ENCODE measurements at regions not wholly inside any gene's neighbourhood (a gene's known extent, or its start where the extent isn't known, plus 50 kb on each side); places are given as distances from the start of the nearest gene placed in this dataset.
A peak's percentile ranks its signal among the peaks of the same experiment; 100 is the strongest.

DNA sequence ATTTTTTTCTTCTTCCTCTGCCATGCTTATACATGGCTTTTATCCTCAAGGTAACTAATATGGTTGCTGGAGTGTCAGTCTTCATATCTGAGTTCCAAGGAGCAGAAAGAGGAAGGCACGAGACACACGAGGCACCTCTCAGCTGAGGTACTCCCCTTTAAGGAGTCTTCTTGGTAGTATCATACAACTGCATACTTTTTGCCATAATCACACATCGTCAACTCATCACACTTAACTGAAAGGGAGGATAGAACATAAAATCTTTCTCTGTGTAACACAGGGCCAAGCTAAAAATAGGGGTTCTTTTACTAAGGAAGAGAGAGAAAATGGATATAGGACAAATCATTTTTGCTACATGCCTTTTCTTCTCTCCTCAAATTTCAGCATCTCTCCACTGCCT lies 104.2 kb downstream of the OXSM start:
- no peak for TF ChIP-seq POLR2A (IDR thresholded peaks at IDR 0.05)
- TF ChIP-seq, protein P1, sequence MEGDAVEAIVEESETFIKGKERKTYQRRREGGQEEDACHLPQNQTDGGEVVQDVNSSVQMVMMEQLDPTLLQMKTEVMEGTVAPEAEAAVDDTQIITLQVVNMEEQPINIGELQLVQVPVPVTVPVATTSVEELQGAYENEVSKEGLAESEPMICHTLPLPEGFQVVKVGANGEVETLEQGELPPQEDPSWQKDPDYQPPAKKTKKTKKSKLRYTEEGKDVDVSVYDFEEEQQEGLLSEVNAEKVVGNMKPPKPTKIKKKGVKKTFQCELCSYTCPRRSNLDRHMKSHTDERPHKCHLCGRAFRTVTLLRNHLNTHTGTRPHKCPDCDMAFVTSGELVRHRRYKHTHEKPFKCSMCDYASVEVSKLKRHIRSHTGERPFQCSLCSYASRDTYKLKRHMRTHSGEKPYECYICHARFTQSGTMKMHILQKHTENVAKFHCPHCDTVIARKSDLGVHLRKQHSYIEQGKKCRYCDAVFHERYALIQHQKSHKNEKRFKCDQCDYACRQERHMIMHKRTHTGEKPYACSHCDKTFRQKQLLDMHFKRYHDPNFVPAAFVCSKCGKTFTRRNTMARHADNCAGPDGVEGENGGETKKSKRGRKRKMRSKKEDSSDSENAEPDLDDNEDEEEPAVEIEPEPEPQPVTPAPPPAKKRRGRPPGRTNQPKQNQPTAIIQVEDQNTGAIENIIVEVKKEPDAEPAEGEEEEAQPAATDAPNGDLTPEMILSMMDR (IDR thresholded peaks at IDR 0.05), result no peak
- Histone ChIP-seq H3K27ac (no peak overlapping the region), H3K4me1 (no peaks in the 10 kb centered on the region), H3K27me3 (no peaks in the 10 kb centered on the region), H3K9me3 (no peaks in the 10 kb centered on the region), H3K4me3 (no peak overlapping the region), H3K36me3 (ENCODE audit: low read depth, missing control alignments) (no peaks in the 10 kb centered on the region)
- DNase-seq, result no peak
- 78 to 82% methylated on average over 3 of the region's 3 CpGs for WGBS, 2 donors
- intact Hi-C loops (cut with DNase I; ENCODE audit: low total_unique reads), result no loop called here

- no peaks in the 10 kb centered on the region for H3K36me3 ChIP-seq (ENCODE audit: low read depth, missing control alignments)
- H3K4me1 ChIP-seq, result no peaks in the 10 kb centered on the region
- TF ChIP-seq POLR2A (IDR thresholded peaks at IDR 0.05), result no peak
- TF ChIP-seq, protein P1 (IDR thresholded peaks at IDR 0.05), result no peak
- H3K27me3 ChIP-seq, result no peaks in the 10 kb centered on the region
- intact Hi-C loops (cut with DNase I; ENCODE audit: low total_unique reads), result no loop called here
- H3K4me3 ChIP-seq, result no peak overlapping the region
- H3K27ac ChIP-seq, result no peak overlapping the region
- DNase-seq, result no peak
- no peaks in the 10 kb centered on the region for H3K9me3 ChIP-seq
- 69 to 72% methylated on average over 2 of the region's 2 CpGs for WGBS, 2 donors
Observed at GRCh38 chr3:25895031-25895430, 105.1 kb downstream of the OXSM start.

DNA sequence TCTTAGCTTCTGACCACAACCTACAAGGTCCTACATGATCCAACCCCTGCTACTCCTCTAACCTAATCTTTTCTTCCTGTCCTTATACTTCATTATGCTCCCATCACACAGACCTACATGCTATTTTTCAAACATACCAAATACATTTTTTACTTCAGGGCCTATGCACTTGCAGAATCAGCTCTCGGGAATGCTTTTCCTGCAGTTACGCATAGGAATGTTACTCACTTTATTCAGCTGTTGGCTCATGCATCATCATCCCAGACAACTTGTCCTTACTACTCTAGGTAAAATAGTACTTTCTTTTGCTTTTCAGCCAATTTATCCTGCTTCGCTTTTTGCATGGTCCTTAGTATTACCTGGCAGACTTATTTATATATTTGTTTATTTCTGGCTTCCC lies 105.6 kb downstream of the OXSM start:
- no peak for DNase-seq
- intact Hi-C loops (cut with DNase I; ENCODE audit: low total_unique reads), result no loop called here
- Histone ChIP-seq H3K4me1 (no peaks in the 10 kb centered on the region), H3K4me3 (no peak overlapping the region), H3K36me3 (ENCODE audit: low read depth, missing control alignments) (no peaks in the 10 kb centered on the region), H3K27me3 (no peaks in the 10 kb centered on the region), H3K9me3 (no peaks in the 10 kb centered on the region), H3K27ac (no peak overlapping the region)
- 86 to 94% methylated on average over 3 of the region's 3 CpGs for WGBS, 2 donors
- no peak for TF ChIP-seq POLR2A (IDR thresholded peaks at IDR 0.05)
- TF ChIP-seq, protein P1 (IDR thresholded peaks at IDR 0.05), result no peak

DNA sequence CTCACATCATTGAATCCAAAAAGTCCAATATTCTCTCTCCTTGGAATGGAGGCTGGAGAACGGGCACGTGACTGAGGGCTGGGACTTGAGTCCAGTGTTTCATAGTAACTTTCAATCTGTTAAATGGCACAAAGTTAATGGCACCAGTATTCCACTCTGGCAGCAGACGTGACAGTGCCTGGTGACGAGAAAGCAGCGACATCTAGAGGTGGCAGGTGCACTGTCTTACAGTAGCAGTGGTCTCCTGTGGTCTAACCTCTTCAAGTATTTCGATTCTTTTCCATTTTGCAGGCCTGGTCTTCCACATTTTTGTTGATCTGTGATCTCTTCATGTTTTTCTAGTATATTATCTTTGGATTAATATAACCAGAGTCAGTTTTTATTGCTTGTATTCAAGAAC lies 107.1 kb downstream of the OXSM start:
- TF ChIP-seq POLR2A (IDR thresholded peaks at IDR 0.05), result no peak
- TF ChIP-seq, protein P1 (IDR thresholded peaks at IDR 0.05), result peak in 1 of 3 experiments; percentile 15
- 75 to 77% methylated on average over 6 of the region's 6 CpGs for WGBS, 2 donors
- H3K36me3 ChIP-seq (ENCODE audit: low read depth, missing control alignments), result no peaks in the 10 kb centered on the region
- no peaks in the 10 kb centered on the region for H3K4me1 ChIP-seq
- H3K27ac ChIP-seq, result no peak overlapping the region
- intact Hi-C loops (cut with DNase I; ENCODE audit: low total_unique reads), result no loop called here
- peak; percentile 43 for DNase-seq
- no peak overlapping the region for H3K4me3 ChIP-seq
- H3K9me3 ChIP-seq, result no peaks in the 10 kb centered on the region
- H3K27me3 ChIP-seq, result no peaks in the 10 kb centered on the region

DNA sequence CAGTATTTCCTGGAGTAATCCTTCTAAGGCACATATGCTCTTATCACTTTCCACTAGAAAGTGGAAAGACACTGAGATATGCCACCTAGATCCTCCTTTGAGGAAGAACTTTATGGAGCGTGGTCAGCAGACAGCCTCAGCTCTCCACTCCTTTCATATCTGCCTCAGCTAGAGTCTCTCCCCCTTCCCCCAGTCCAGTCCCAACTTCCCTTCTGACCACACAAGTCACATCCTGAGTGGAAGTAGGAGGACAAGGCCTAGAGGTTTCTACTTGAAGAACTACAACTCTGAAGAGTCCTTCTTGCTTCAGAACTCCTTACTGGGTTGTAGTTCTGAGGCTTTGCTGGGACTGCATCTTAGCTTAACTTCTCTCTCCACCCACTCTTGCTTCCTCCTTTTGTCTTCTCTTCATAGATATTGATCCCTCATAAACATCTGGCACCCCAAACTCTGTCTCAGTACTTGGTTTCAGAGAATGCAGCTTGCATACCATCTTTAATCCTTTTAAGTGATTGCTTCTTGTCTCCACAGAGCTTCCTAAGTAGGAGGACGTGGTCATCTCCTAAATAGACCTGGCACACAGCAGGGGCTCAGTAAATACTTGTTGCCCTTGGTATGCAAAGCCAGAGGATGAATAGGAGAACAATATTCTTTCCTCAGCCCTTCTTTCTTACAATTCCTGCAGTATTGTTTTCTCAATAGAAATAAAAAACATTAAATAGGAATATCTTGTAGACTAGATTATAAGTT lies 109.6 kb downstream of the OXSM start:
- no peak for TF ChIP-seq POLR2A (IDR thresholded peaks at IDR 0.05)
- TF ChIP-seq, protein P1 (IDR thresholded peaks at IDR 0.05), result no peak
- no peak for DNase-seq
- Histone ChIP-seq H3K4me3 (no peak overlapping the region), H3K27ac (no peak overlapping the region), H3K4me1 (no peaks in the 10 kb centered on the region), H3K27me3 (no peaks in the 10 kb centered on the region), H3K9me3 (no peaks in the 10 kb centered on the region), H3K36me3 (ENCODE audit: low read depth, missing control alignments) (no peaks in the 10 kb centered on the region)
- 76 to 85% methylated on average over 2 of the region's 2 CpGs for WGBS, 2 donors
- intact Hi-C loops (cut with DNase I; ENCODE audit: low total_unique reads), result no loop called here

Data from testis (tissue), 2 donors.